SK-N-SH treated with all-trans-retinoic acid at 6 μM for 48 hours (cell line): ENCODE measurements at regions not wholly inside any gene's neighbourhood (a gene's known extent, or its start where the extent isn't known, plus 50 kb on each side); places are given as distances from the start of the nearest gene placed in this dataset.

Source experiments
- ESRRG ChIP-seq: fragments of 250-450 bp; sonication (Bioruptor Pico); IDR thresholded peaks from 2 replicates; pipeline ENCODE4 v1.6.1; 2021; ENCODE audit warnings: mild to moderate bottlenecking
- GLIS3 ChIP-seq: fragments of 250-450 bp; sonication (Bioruptor Pico); IDR thresholded peaks from 2 replicates; pipeline ENCODE4 v1.5.0; 2020; ENCODE audit warnings: mild to moderate bottlenecking, moderate library complexity
- PATZ1 ChIP-seq: fragments of 250-450 bp; sonication (Bioruptor Pico); IDR thresholded peaks from 2 replicates; pipeline ENCODE4 v1.8.0; 2020; ENCODE audit warnings: mild to moderate bottlenecking, moderate library complexity, borderline replicate concordance
- ZFP3 ChIP-seq: fragments of 250-450 bp; sonication (Bioruptor Pico); IDR thresholded peaks from 2 replicates; pipeline ENCODE4 v1.5.0; 2020; ENCODE audit warnings: mild to moderate bottlenecking, moderate library complexity
- ZNF565 ChIP-seq: fragments of 450-650 bp; formaldehyde crosslinking; conservative IDR thresholded peaks from 2 replicates; pipeline ENCODE4 v1.5.0; 2020; ENCODE audit warnings: low read depth, mild to moderate bottlenecking, moderate library complexity

- TF ChIP-seq ZFP3 (no peak), ZNF565 (no peak), PATZ1 (CRISPR knock-in tag) (no peak), ESRRG (CRISPR knock-in tag) (no peak), GLIS3 (CRISPR knock-in tag) (no peak)
Observed at GRCh38 chr3:67077656-67078055, 79.5 kb downstream of the KBTBD8 start.
